HEK293 (cell line): ENCODE measurements at regions not wholly inside any gene's neighbourhood (a gene's known extent, or its start where the extent isn't known, plus 50 kb on each side); places are given as distances from the start of the nearest gene placed in this dataset.

ENCODE experiments used
- AEBP2 ChIP-seq: fragments of 450-650 bp; formaldehyde crosslinking; IDR thresholded peaks from 2 replicates; pipeline ENCODE4 v1.5.1; 2016; ENCODE audit warnings: missing biosample characterization, missing genetic modification characterization, borderline replicate concordance
- CTCF ChIP-seq: fragments of 450-650 bp; formaldehyde crosslinking; IDR thresholded peaks from 2 replicates; pipeline ENCODE4 v1.5.1; 2016; ENCODE audit warnings: missing biosample characterization, missing genetic modification characterization
- PRDM10 ChIP-seq: fragments of 450-650 bp; formaldehyde crosslinking; IDR thresholded peaks from 2 replicates; pipeline ENCODE4 v1.5.1; 2016; ENCODE audit warnings: missing biosample characterization, missing genetic modification characterization
- REST ChIP-seq: fragments of 450-650 bp; formaldehyde crosslinking; IDR thresholded peaks from 2 replicates; pipeline ENCODE4 v1.5.1; 2016; ENCODE audit warnings: missing biosample characterization, missing genetic modification characterization
- ZBTB1 ChIP-seq: fragments of 450-650 bp; formaldehyde crosslinking; IDR thresholded peaks from 2 replicates; pipeline ENCODE4 v1.5.1; 2016; ENCODE audit warnings: missing biosample characterization, missing genetic modification characterization
- ZNF174 ChIP-seq: fragments of 450-650 bp; formaldehyde crosslinking; IDR thresholded peaks from 2 replicates; pipeline ENCODE4 v1.5.0; 2017; ENCODE audit warnings: missing biosample characterization, mild to moderate bottlenecking, missing genetic modification characterization
- ZNF274 ChIP-seq, 2 experiments: fragments of 200-500 bp in 1 of 2; fragments of 450-650 bp in 1 of 2; sonication (Bioruptor generic) in 1 of 2; formaldehyde crosslinking in 1 of 2; IDR thresholded peaks; 2 replicates each; pipeline versions ENCODE4 v1.5.1 to v1.6.1; 2014 to 2016; ENCODE audit warnings: borderline replicate concordance in 1 of 2, inconsistent platforms in 1 of 2, low read length in 1 of 2, missing biosample characterization in 1 of 2, missing genetic modification characterization in 1 of 2
- ZNF362 ChIP-seq: fragments of 450-650 bp; formaldehyde crosslinking; IDR thresholded peaks from 2 replicates; pipeline ENCODE4 v1.5.1; 2016; ENCODE audit warnings: missing biosample characterization, missing genetic modification characterization
- ZNF518A ChIP-seq: fragments of 450-650 bp; formaldehyde crosslinking; conservative IDR thresholded peaks from 2 replicates; pipeline ENCODE4 v1.5.1; 2016; ENCODE audit warnings: low read depth, missing biosample characterization, missing genetic modification characterization
- ZNF529 ChIP-seq: fragments of 450-650 bp; formaldehyde crosslinking; IDR thresholded peaks from 2 replicates; pipeline ENCODE4 v1.5.1; 2017; ENCODE audit warnings: missing genetic modification characterization, missing biosample characterization; ENCODE audit not compliant: insufficient replicate concordance
- ZNF580 ChIP-seq: fragments of 450-650 bp; formaldehyde crosslinking; IDR thresholded peaks from 2 replicates; pipeline ENCODE4 v1.5.1; 2016; ENCODE audit warnings: missing biosample characterization, missing genetic modification characterization
- ZNF639 ChIP-seq: fragments of 450-650 bp; formaldehyde crosslinking; IDR thresholded peaks from 2 replicates; pipeline ENCODE4 v1.5.1; 2016; ENCODE audit warnings: missing biosample characterization, missing genetic modification characterization

GRCh38 chr10:55146032-55146431 lies 345.0 kb upstream of the PCDH15 start:
- no peak for TF ChIP-seq REST (tag by site-specific recombination)
- no peak for TF ChIP-seq CTCF (tag by site-specific recombination)
- TF ChIP-seq ZNF639 (tag by site-specific recombination) = no peak
- TF ChIP-seq ZBTB1 = no peak
- no peak for TF ChIP-seq ZNF580 (tag by site-specific recombination)
- TF ChIP-seq PRDM10 (tag by site-specific recombination) = no peak
- no peak for TF ChIP-seq ZNF362 (tag by site-specific recombination)
- TF ChIP-seq ZNF529 (tag by site-specific recombination) = no peak
- TF ChIP-seq AEBP2 (tag by site-specific recombination) = no peak
- no peak for TF ChIP-seq ZNF518A
- TF ChIP-seq ZNF274 (IDR thresholded peaks at IDR 0.05; ENCODE audit: low read length) = no peak
- no peak for TF ChIP-seq ZNF274 (tag by site-specific recombination; IDR thresholded peaks at IDR 0.05; ENCODE audit: borderline replicate concordance)
- no peak for TF ChIP-seq ZNF174 (tag by site-specific recombination)
